Peyer's patch (tissue), 4 donors: ENCODE measurements at regions not wholly inside any gene's neighbourhood (a gene's known extent, or its start where the extent isn't known, plus 50 kb on each side); places are given as distances from the start of the nearest gene placed in this dataset.

Experiments used
- POLR2A ChIP-seq, 2 donors: fragments of 450-650 bp; IDR thresholded peaks; one replicate each; pipeline ENCODE4 v1.5.1; 2017; ENCODE audit warnings: antibody characterized with exemption in 2 of 2, mild to moderate bottlenecking in 2 of 2, moderate library complexity in 2 of 2
- TF ChIP-seq, protein P1 (sequence below), 6 experiments: fragments of 450-650 bp in 4 of 6; fragments of 200-600 bp in 2 of 6; sonication (generic) in 1 of 6; IDR thresholded peaks; one replicate each; pipeline ENCODE4 v1.5.1; 2017 to 2019; ENCODE audit warnings: antibody characterized with exemption in 6 of 6, mild to moderate bottlenecking in 3 of 6, moderate library complexity in 1 of 6

GRCh38 chr21:23217597-23217996 is 2219.4 kb downstream of the NCAM2 start:
- TF ChIP-seq, protein P1, sequence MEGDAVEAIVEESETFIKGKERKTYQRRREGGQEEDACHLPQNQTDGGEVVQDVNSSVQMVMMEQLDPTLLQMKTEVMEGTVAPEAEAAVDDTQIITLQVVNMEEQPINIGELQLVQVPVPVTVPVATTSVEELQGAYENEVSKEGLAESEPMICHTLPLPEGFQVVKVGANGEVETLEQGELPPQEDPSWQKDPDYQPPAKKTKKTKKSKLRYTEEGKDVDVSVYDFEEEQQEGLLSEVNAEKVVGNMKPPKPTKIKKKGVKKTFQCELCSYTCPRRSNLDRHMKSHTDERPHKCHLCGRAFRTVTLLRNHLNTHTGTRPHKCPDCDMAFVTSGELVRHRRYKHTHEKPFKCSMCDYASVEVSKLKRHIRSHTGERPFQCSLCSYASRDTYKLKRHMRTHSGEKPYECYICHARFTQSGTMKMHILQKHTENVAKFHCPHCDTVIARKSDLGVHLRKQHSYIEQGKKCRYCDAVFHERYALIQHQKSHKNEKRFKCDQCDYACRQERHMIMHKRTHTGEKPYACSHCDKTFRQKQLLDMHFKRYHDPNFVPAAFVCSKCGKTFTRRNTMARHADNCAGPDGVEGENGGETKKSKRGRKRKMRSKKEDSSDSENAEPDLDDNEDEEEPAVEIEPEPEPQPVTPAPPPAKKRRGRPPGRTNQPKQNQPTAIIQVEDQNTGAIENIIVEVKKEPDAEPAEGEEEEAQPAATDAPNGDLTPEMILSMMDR (IDR thresholded peaks at IDR 0.05): no peak
- TF ChIP-seq POLR2A (IDR thresholded peaks at IDR 0.05): no peak
